ENCODE measurements at regions not wholly inside any gene's neighbourhood (a gene's known extent, or its start where the extent isn't known, plus 50 kb on each side); places are given as distances from the start of the nearest gene placed in this dataset.

- TF ChIP-seq CTBP1 (IDR thresholded peaks at IDR 0.05; ENCODE audit: borderline replicate concordance) (no peak), LEF1 (IDR thresholded peaks at IDR 0.05; ENCODE audit: borderline replicate concordance) (no peak), L3MBTL2 (conservative IDR thresholded peaks at IDR 0.05) (no peak)
Observed at GRCh38 chr7:37550872-37551271, 102.2 kb upstream of the ELMO1 start.

Measured in HEK293T (cell line).